NCI-H2171 (cell line): ENCODE measurements at regions not wholly inside any gene's neighbourhood (a gene's known extent, or its start where the extent isn't known, plus 50 kb on each side); places are given as distances from the start of the nearest gene placed in this dataset.
"Not testable (repeated sequence)": the region's sequence is repeated elsewhere in the genome, so short reads cannot be mapped to it uniquely, and the experiment has no call there.

ENCODE experiments used
- DNase-seq: peaks from one replicate; lab custom pipeline; 2025; lab: John Stamatoyannopoulos, UW

GRCh38 chr2:209162129-209162528, 261.7 kb upstream of the MAP2 start:
- DNase-seq, result no peak

- DNase-seq, result no peak
Observed at GRCh38 chr2:209181984-209182383, 241.9 kb upstream of the MAP2 start.

GRCh38 chr2:209186886-209187285, 237.0 kb upstream of the MAP2 start:
- peak; percentile 6 for DNase-seq

GRCh38 chr2:209189893-209190292, 234.0 kb upstream of the MAP2 start:
- no peak for DNase-seq

- peak; percentile 3 for DNase-seq
Observed at GRCh38 chr2:209191139-209191538, 232.7 kb upstream of the MAP2 start.

- DNase-seq, result no peak
Observed at GRCh38 chr2:209194717-209195116, 229.1 kb upstream of the MAP2 start.

- DNase-seq, result no peak
Observed at GRCh38 chr2:209208211-209208610, 215.6 kb upstream of the MAP2 start.

- DNase-seq, result no peak
Observed at GRCh38 chr2:209209943-209210342, 213.9 kb upstream of the MAP2 start.

- DNase-seq, result no peak
Observed at GRCh38 chr2:209230560-209230959, 193.3 kb upstream of the MAP2 start.

- DNase-seq, result peak; percentile 15
Observed at GRCh38 chr2:209236377-209236776, 187.5 kb upstream of the MAP2 start.

- DNase-seq, result no peak
Observed at GRCh38 chr2:209238765-209239584, 184.9 kb upstream of the MAP2 start.

- no peak for DNase-seq
Observed at GRCh38 chr2:209239585-209239938, 184.3 kb upstream of the MAP2 start.

GRCh38 chr2:209240204-209240603, 183.6 kb upstream of the MAP2 start:
- no peak for DNase-seq

GRCh38 chr2:209253544-209253943, 170.3 kb upstream of the MAP2 start:
- no peak for DNase-seq

GRCh38 chr2:209259767-209260166, 164.1 kb upstream of the MAP2 start:
- DNase-seq, result no peak

GRCh38 chr2:209260281-209260680, 163.6 kb upstream of the MAP2 start:
- DNase-seq, result no peak

- DNase-seq, result not testable (repeated sequence)
Observed at GRCh38 chr2:209261366-209262053, 162.3 kb upstream of the MAP2 start.

GRCh38 chr2:209269024-209269423, 154.8 kb upstream of the MAP2 start:
- DNase-seq, result no peak

- DNase-seq, result no peak
Observed at GRCh38 chr2:209276000-209276399, 147.8 kb upstream of the MAP2 start.

- DNase-seq, result no peak
Observed at GRCh38 chr2:209277444-209277843, 146.4 kb upstream of the MAP2 start.

GRCh38 chr2:209298601-209299000, 125.2 kb upstream of the MAP2 start:
- DNase-seq, result no peak

GRCh38 chr2:209299478-209299877, 124.4 kb upstream of the MAP2 start:
- DNase-seq, result not testable (repeated sequence)

- DNase-seq, result not testable (repeated sequence)
Observed at GRCh38 chr2:209300766-209301165, 123.1 kb upstream of the MAP2 start.

GRCh38 chr2:209305026-209305425, 118.8 kb upstream of the MAP2 start:
- DNase-seq, result no peak
